Lower leg skin (tissue), 3 donors: ENCODE measurements at regions not wholly inside any gene's neighbourhood (a gene's known extent, or its start where the extent isn't known, plus 50 kb on each side); places are given as distances from the start of the nearest gene placed in this dataset.
"Not testable (repeated sequence)": the region's sequence is repeated elsewhere in the genome, so short reads cannot be mapped to it uniquely, and the experiment has no call there.

Experiments used
- POLR2A ChIP-seq, 2 donors: fragments of 450-650 bp; IDR thresholded peaks; one replicate each; pipeline ENCODE4 v1.6.1; 2016 to 2017; ENCODE audit warnings: antibody characterized with exemption in 2 of 2, mild to moderate bottlenecking in 1 of 2, moderate library complexity in 1 of 2
- TF ChIP-seq, protein P1 (sequence below), 3 donors: fragments of 450-650 bp; IDR thresholded peaks; one replicate each; pipeline ENCODE4 v1.5.1; 2016; ENCODE audit warnings: antibody characterized with exemption in 3 of 3, mild to moderate bottlenecking in 3 of 3, moderate library complexity in 2 of 3

DNA sequence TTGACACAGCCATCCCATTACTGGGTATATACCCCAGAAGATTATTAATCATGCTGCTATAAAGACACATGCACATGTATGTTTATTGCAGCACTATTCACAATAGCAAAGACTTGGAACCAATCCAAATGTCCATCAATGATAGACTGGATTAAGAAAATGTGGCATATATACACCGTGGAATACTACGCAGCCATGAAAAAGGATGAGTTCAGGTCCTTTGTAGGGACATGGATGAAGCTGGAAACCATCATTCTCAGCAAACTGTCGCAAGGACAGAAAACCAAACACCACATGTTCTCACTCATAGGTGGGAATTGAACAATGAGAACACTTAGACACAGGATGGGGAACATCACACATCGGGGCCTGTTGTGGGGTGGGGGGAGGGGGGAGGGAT, 165.9 kb downstream of the SMARCA1 start:
- TF ChIP-seq, protein P1, sequence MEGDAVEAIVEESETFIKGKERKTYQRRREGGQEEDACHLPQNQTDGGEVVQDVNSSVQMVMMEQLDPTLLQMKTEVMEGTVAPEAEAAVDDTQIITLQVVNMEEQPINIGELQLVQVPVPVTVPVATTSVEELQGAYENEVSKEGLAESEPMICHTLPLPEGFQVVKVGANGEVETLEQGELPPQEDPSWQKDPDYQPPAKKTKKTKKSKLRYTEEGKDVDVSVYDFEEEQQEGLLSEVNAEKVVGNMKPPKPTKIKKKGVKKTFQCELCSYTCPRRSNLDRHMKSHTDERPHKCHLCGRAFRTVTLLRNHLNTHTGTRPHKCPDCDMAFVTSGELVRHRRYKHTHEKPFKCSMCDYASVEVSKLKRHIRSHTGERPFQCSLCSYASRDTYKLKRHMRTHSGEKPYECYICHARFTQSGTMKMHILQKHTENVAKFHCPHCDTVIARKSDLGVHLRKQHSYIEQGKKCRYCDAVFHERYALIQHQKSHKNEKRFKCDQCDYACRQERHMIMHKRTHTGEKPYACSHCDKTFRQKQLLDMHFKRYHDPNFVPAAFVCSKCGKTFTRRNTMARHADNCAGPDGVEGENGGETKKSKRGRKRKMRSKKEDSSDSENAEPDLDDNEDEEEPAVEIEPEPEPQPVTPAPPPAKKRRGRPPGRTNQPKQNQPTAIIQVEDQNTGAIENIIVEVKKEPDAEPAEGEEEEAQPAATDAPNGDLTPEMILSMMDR (IDR thresholded peaks at IDR 0.05) = not testable (repeated sequence)
- TF ChIP-seq POLR2A (IDR thresholded peaks at IDR 0.05) = not testable (repeated sequence)
